ENCODE measurements at regions not wholly inside any gene's neighbourhood (a gene's known extent, or its start where the extent isn't known, plus 50 kb on each side); places are given as distances from the start of the nearest gene placed in this dataset.

DNA sequence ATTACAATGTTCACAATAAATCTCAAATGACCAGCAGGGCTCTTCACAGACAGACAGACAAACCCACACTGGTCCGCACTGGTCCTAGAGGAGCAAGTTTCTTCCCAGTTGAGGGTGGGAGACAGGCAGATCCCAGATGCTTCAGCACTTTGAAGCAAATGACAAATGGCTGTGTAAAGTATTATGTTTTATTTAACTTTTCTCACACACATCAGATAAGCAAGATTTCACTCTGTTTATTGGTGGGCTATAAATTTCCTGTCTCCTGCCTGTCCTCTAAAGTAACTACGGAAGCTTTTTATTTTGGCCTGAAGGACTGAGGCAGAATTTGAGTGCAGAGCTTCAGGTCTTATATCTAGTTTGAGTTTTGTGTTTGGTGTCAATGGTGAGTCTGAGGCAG is 174.7 kb upstream of the MTNR1B start:
- TF ChIP-seq EZH2 (IDR thresholded peaks at IDR 0.05; ENCODE audit: low read depth, unreplicated experiment) (no peak), EZH2phosphoT487 (IDR thresholded peaks at IDR 0.05; ENCODE audit: unreplicated experiment) (no peak), ETS1 (IDR thresholded peaks at IDR 0.05) (no peak), JUNB (IDR thresholded peaks at IDR 0.05; ENCODE audit: unreplicated experiment) (no peak), REST (IDR thresholded peaks at IDR 0.05; ENCODE audit: unreplicated experiment) (no peak), STAT1 (IDR thresholded peaks at IDR 0.05; ENCODE audit: unreplicated experiment) (no peak), ZNF114 (CRISPR knock-in tag; IDR thresholded peaks at IDR 0.05) (no peak)
- Histone ChIP-seq H3K4me3 (no peak overlapping the region), H3K9me2 (ENCODE audit: insufficient read depth) (peaks cover 17% of the 10 kb centered on the region), H3K4me1 (ENCODE audit: insufficient read depth) (peaks cover 27% of the 10 kb centered on the region), H3K27me3 (ENCODE audit: insufficient read depth) (no peaks in the 10 kb centered on the region), H4K20me1 (replicated peaks; ENCODE audit: insufficient read depth) (no peaks in the 10 kb centered on the region), H3K79me2 (replicated peaks; ENCODE audit: insufficient read depth) (no peaks in the 10 kb centered on the region), H3K4me2 (peak overlapping the region; percentile 34), H2AFZ (no peak overlapping the region), H3K36me3 (ENCODE audit: insufficient read depth) (no peaks in the 10 kb centered on the region), H3K27ac (ENCODE audit: low read depth) (no peak overlapping the region), H3F3A (replicated peaks; ENCODE audit: low read depth) (no peaks in the 10 kb centered on the region)
- ATAC-seq (no peak), DNase-seq (ENCODE audit: low spot score) (no peak)
- peaks cover 68% of the 10 kb centered on the region for H3K36me3 Mint-ChIP-seq (ENCODE audit: low read depth)
- no peaks in the 10 kb centered on the region for H3K27me3 Mint-ChIP-seq (ENCODE audit: insufficient read depth, low read depth, poor library complexity)
- H3K27ac Mint-ChIP-seq: peak overlapping the region; percentile 67
- H3K4me1 Mint-ChIP-seq: peaks cover 32% of the 10 kb centered on the region
- H3K9me3 Mint-ChIP-seq: no peaks in the 10 kb centered on the region
- H3K4me3 Mint-ChIP-seq: no peak overlapping the region

GRCh38 chr11:92796744-92797143 is 172.7 kb upstream of the MTNR1B start:
- Mint-ChIP-seq H3K27ac (no peak overlapping the region), H3K9me3 (no peaks in the 10 kb centered on the region), H3K4me1 (peaks cover 32% of the 10 kb centered on the region), H3K36me3 (ENCODE audit: low read depth) (peaks cover 67% of the 10 kb centered on the region), H3K27me3 (ENCODE audit: insufficient read depth, low read depth, poor library complexity) (no peaks in the 10 kb centered on the region), H3K4me3 (no peak overlapping the region)
- ATAC-seq (no peak), DNase-seq (ENCODE audit: low spot score) (no peak)
- Histone ChIP-seq H3K27me3 (ENCODE audit: insufficient read depth) (no peaks in the 10 kb centered on the region), H3K4me3 (no peak overlapping the region), H2AFZ (no peak overlapping the region), H3F3A (replicated peaks; ENCODE audit: low read depth) (no peaks in the 10 kb centered on the region), H3K4me2 (no peak overlapping the region), H3K4me1 (ENCODE audit: insufficient read depth) (peaks cover 27% of the 10 kb centered on the region), H3K9me2 (ENCODE audit: insufficient read depth) (peaks cover 20% of the 10 kb centered on the region), H3K27ac (ENCODE audit: low read depth) (no peak overlapping the region), H3K79me2 (replicated peaks; ENCODE audit: insufficient read depth) (no peaks in the 10 kb centered on the region), H4K20me1 (replicated peaks; ENCODE audit: insufficient read depth) (no peaks in the 10 kb centered on the region), H3K36me3 (ENCODE audit: insufficient read depth) (no peaks in the 10 kb centered on the region)
- TF ChIP-seq STAT1 (IDR thresholded peaks at IDR 0.05; ENCODE audit: unreplicated experiment) (no peak), ETS1 (IDR thresholded peaks at IDR 0.05) (no peak), ZNF331 (CRISPR knock-in tag; IDR thresholded peaks at IDR 0.05; ENCODE audit: low read depth) (no peak), NANOG (IDR thresholded peaks at IDR 0.05; ENCODE audit: borderline replicate concordance) (no peak), EZH2phosphoT487 (IDR thresholded peaks at IDR 0.05; ENCODE audit: unreplicated experiment) (no peak), REST (IDR thresholded peaks at IDR 0.05; ENCODE audit: unreplicated experiment) (no peak)

Data from GM23338 (cell line).